CD14-positive monocyte (primary cell): ENCODE measurements at regions not wholly inside any gene's neighbourhood (a gene's known extent, or its start where the extent isn't known, plus 50 kb on each side); places are given as distances from the start of the nearest gene placed in this dataset.
A peak's percentile ranks its signal among the peaks of the same experiment; 100 is the strongest.

Experiments
- DNase-seq, 3 donors: peaks; one replicate each; pipeline ENCODE4 v3.0.0-alpha.2; 2011 to 2022
- H2AFZ ChIP-seq: 2 replicates; pipeline ENCODE4 v1.6.0; 2012; ENCODE audit warnings: mild to moderate bottlenecking, low read depth, low read length, inconsistent platforms; ENCODE audit not compliant: insufficient read depth, poor library complexity, severe bottlenecking
- H3K27ac ChIP-seq, 2 donors: 1 replicate in 1 of 2; 2 replicates in 1 of 2; pipeline ENCODE4 v1.5.1; 2012 to 2013; ENCODE audit warnings: low read length in 2 of 2, control low read depth in 1 of 2, inconsistent platforms in 1 of 2, low read depth in 1 of 2, mild to moderate bottlenecking in 1 of 2
- H3K27me3 ChIP-seq, 2 donors: one replicate each; pipeline versions ENCODE4 v1.6.0 to v1.6.1; 2011 to 2013; ENCODE audit warnings: low read length in 2 of 2; ENCODE audit not compliant: control insufficient read depth in 2 of 2, insufficient read depth in 2 of 2
- H3K36me3 ChIP-seq, 2 donors: replicated peaks in 1 of 2; 1 replicate in 1 of 2; 2 replicates in 1 of 2; pipeline versions ENCODE4 v1.5.1 to v1.6.1; 2012 to 2013; ENCODE audit warnings: low read length in 2 of 2, control low read depth in 1 of 2, inconsistent platforms in 1 of 2, mild to moderate bottlenecking in 1 of 2; ENCODE audit not compliant: insufficient read depth in 2 of 2, control insufficient read depth in 1 of 2
- H3K4me1 ChIP-seq, 2 donors: 1 replicate in 1 of 2; 2 replicates in 1 of 2; pipeline versions ENCODE4 v1.5.1 to v1.6.1; 2012 to 2013; ENCODE audit warnings: low read length in 2 of 2, control low read depth in 1 of 2, inconsistent platforms in 1 of 2, mild to moderate bottlenecking in 1 of 2, moderate library complexity in 1 of 2; ENCODE audit not compliant: insufficient read depth in 2 of 2, control insufficient read depth in 1 of 2
- H3K4me2 ChIP-seq: replicated peaks from 2 replicates; pipeline ENCODE3; 2012; ENCODE audit warnings: low read length, moderate library complexity, mild to moderate bottlenecking; ENCODE audit not compliant: poor library complexity, severe bottlenecking; ENCODE audit errors: extremely low read depth
- H3K4me3 ChIP-seq, 3 experiments: fragments of 200-600 bp in 1 of 3; sonication (generic) in 1 of 3; replicated peaks in 1 of 3; 1 replicate in 2 of 3; 2 replicates in 1 of 3; pipeline ENCODE4 v1.5.1; 2011 to 2013; ENCODE audit warnings: low read length in 3 of 3, mild to moderate bottlenecking in 3 of 3, control low read depth in 2 of 3, low read depth in 2 of 3, inconsistent platforms in 1 of 3, moderate library complexity in 1 of 3
- H3K79me2 ChIP-seq: 2 replicates; pipeline ENCODE4 v1.6.0; 2012; ENCODE audit warnings: mild to moderate bottlenecking, control low read depth, inconsistent platforms, low read length, moderate library complexity; ENCODE audit not compliant: insufficient read depth
- H3K9ac ChIP-seq: 2 replicates; pipeline ENCODE4 v1.6.0; 2017; ENCODE audit warnings: low read length, mild to moderate bottlenecking; ENCODE audit not compliant: insufficient read depth, poor library complexity, severe bottlenecking
- H3K9me3 ChIP-seq, 2 donors: replicated peaks in 1 of 2; 1 replicate in 1 of 2; 2 replicates in 1 of 2; pipeline versions ENCODE4 v1.5.1 to v1.6.1; 2012 to 2013; ENCODE audit warnings: low read length in 2 of 2, control low read depth in 1 of 2; ENCODE audit not compliant: control insufficient read depth in 1 of 2, insufficient read depth in 1 of 2
- H4K20me1 ChIP-seq: 2 replicates; pipeline ENCODE4 v1.6.0; 2012; ENCODE audit warnings: mild to moderate bottlenecking, low read length, control low read depth, moderate library complexity; ENCODE audit not compliant: insufficient read depth
- H3K27ac Mint-ChIP-seq, 7 donors: one replicate each; pipeline ENCODE4 v1.8.0; 2020; ENCODE audit warnings: mild to moderate bottlenecking in 7 of 7, mixed read lengths in 7 of 7, moderate library complexity in 6 of 7, inconsistent platforms in 2 of 7
- H3K27me3 Mint-ChIP-seq, 3 donors: one replicate each; pipeline ENCODE4 v1.8.0; 2021 to 2022; ENCODE audit warnings: low read depth in 3 of 3, mild to moderate bottlenecking in 3 of 3, mixed read lengths in 3 of 3, moderate library complexity in 3 of 3, inconsistent platforms in 1 of 3
- H3K36me3 Mint-ChIP-seq, 2 donors: one replicate each; pipeline ENCODE4 v1.8.0; 2020; ENCODE audit warnings: mixed read lengths in 2 of 2, inconsistent platforms in 1 of 2, mild to moderate bottlenecking in 1 of 2
- H3K4me1 Mint-ChIP-seq: one replicate; pipeline ENCODE4 v1.8.0; 2020; ENCODE audit warnings: mild to moderate bottlenecking, mixed read lengths
- H3K4me3 Mint-ChIP-seq, 2 donors: one replicate each; pipeline ENCODE4 v1.8.0; 2020; ENCODE audit warnings: mild to moderate bottlenecking in 2 of 2, mixed read lengths in 2 of 2, moderate library complexity in 1 of 2
- H3K9me3 Mint-ChIP-seq, 7 donors: one replicate each; pipeline ENCODE4 v1.8.0; 2020 to 2022; ENCODE audit warnings: mixed read lengths in 7 of 7, mild to moderate bottlenecking in 6 of 7, moderate library complexity in 6 of 7, inconsistent platforms in 2 of 7
- WGBS: methylation state at CpG from one replicate; pipeline ENCODE4 v1.1.5; 2013; ENCODE audit warnings: missing lambda C conversion rate; ENCODE audit not compliant: insufficient coverage; 5-methylcytosine and 5-hydroxymethylcytosine counted together
- intact Hi-C, 2 donors: fragments of 100-400 bp; cut with micrococcal nuclease; formaldehyde crosslinking; loops; one replicate each; pipeline versions ENCODE4 v1.15.0 to v1.15.1; 2023
- TF ChIP-seq, protein P1 (sequence below): fragments of 200-600 bp; IDR thresholded peaks from one replicate; pipeline ENCODE4 v1.8.0; 2022; ENCODE audit warnings: antibody characterized with exemption, mild to moderate bottlenecking

- H3K9me3 ChIP-seq: no peaks in the 10 kb centered on the region
- H2AFZ ChIP-seq: no peak overlapping the region
- Mint-ChIP-seq H3K9me3 (peaks cover 0 to 2% (median 0%) of the 10 kb centered on the region in 7 donors), H3K36me3 (peaks cover 53 to 69% of the 10 kb centered on the region in 2 donors), H3K4me3 (no peak overlapping the region), H3K4me1 (peaks cover 29% of the 10 kb centered on the region), H3K27ac (peak overlapping the region; percentile 40 to 85 (median 75)), H3K27me3 (peaks cover 0 to 2% (median 1%) of the 10 kb centered on the region in 3 donors)
- intact Hi-C loops: loop anchor here (10.0 kb wide), 2 partner anchors 682 to 1552 kb away; partner anchors contain the start of gene KCTD7 (in 1 of the 2)
- no CpG with 5 or more reads among the region's 3 CpGs for WGBS
- DNase-seq: peak in 2 of 3 donors; percentile 9 to 17
- H3K36me3 ChIP-seq: peaks cover 35 to 48% of the 10 kb centered on the region in 2 donors
- H4K20me1 ChIP-seq: no peaks in the 10 kb centered on the region
- H3K79me2 ChIP-seq: peaks cover 22% of the 10 kb centered on the region
- H3K4me1 ChIP-seq: peaks cover 20 to 21% of the 10 kb centered on the region in 2 donors
- H3K9ac ChIP-seq: no peak overlapping the region
- no peak overlapping the region for H3K4me3 ChIP-seq
- no peak overlapping the region for H3K4me2 ChIP-seq
- TF ChIP-seq, protein P1, sequence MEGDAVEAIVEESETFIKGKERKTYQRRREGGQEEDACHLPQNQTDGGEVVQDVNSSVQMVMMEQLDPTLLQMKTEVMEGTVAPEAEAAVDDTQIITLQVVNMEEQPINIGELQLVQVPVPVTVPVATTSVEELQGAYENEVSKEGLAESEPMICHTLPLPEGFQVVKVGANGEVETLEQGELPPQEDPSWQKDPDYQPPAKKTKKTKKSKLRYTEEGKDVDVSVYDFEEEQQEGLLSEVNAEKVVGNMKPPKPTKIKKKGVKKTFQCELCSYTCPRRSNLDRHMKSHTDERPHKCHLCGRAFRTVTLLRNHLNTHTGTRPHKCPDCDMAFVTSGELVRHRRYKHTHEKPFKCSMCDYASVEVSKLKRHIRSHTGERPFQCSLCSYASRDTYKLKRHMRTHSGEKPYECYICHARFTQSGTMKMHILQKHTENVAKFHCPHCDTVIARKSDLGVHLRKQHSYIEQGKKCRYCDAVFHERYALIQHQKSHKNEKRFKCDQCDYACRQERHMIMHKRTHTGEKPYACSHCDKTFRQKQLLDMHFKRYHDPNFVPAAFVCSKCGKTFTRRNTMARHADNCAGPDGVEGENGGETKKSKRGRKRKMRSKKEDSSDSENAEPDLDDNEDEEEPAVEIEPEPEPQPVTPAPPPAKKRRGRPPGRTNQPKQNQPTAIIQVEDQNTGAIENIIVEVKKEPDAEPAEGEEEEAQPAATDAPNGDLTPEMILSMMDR: no peak
- H3K27me3 ChIP-seq: no peaks in the 10 kb centered on the region
- H3K27ac ChIP-seq: no peak overlapping the region
Measured at GRCh38 chr7:67306331-67306730, 309.7 kb downstream of the TYW1 start.

- peaks cover 56 to 84% of the 10 kb centered on the region in 2 donors for H3K36me3 ChIP-seq
- H2AFZ ChIP-seq: no peak overlapping the region
- Mint-ChIP-seq H3K36me3 (peaks cover 79 to 95% of the 10 kb centered on the region in 2 donors), H3K27ac (no peak overlapping the region), H3K4me1 (peaks cover 17% of the 10 kb centered on the region), H3K4me3 (no peak overlapping the region), H3K27me3 (peaks cover 0 to 2% (median 1%) of the 10 kb centered on the region in 3 donors), H3K9me3 (peaks cover 0 to 2% (median 0%) of the 10 kb centered on the region in 7 donors)
- TF ChIP-seq, protein P1: no peak
- H4K20me1 ChIP-seq: no peaks in the 10 kb centered on the region
- WGBS: 100% methylated on average over 3 of the region's 4 CpGs
- no peaks in the 10 kb centered on the region for H3K9me3 ChIP-seq
- peaks cover 5 to 13% of the 10 kb centered on the region in 2 donors for H3K4me1 ChIP-seq
- intact Hi-C loops: loop anchor here (10.0 kb wide), 2 partner anchors 685 to 1555 kb away; partner anchors contain the start of gene KCTD7 (in 1 of the 2)
- H3K9ac ChIP-seq: no peak overlapping the region
- no peak overlapping the region for H3K4me3 ChIP-seq
- H3K27ac ChIP-seq: no peak overlapping the region
- H3K4me2 ChIP-seq: no peak overlapping the region
- H3K27me3 ChIP-seq: no peaks in the 10 kb centered on the region
- no peak for DNase-seq
- H3K79me2 ChIP-seq: peaks cover 8% of the 10 kb centered on the region
Measured at GRCh38 chr7:67309764-67310549, 313.3 kb downstream of the TYW1 start.
